ENCODE measurements at regions not wholly inside any gene's neighbourhood (a gene's known extent, or its start where the extent isn't known, plus 50 kb on each side); places are given as distances from the start of the nearest gene placed in this dataset.

DNA sequence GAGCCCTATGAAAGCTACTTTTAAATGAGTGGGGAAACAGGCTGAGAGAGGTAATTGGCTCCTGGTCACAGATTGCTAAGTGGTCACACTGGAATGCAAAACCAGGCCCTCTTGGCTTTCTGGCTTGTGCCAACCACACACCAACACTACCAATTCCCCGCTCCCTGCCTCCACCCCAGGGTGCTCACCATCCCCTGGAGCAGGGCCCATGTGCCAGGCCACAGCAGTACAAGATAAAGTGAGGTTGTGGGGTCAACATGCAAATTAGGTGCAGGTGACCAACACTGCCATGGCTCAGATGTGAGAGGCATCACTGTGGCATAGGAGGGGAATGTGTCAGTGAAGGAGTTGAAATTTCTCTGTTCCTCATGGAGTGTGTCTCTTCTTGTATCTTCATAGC, 312.5 kb downstream of the MYCN start:
- Histone ChIP-seq H2BK15ac (ENCODE audit: low read length) (no peak overlapping the region), H3K9me3 (ENCODE audit: insufficient read depth in 2 of 2, low read depth in 1 of 2, low read length in 1 of 2) (0 out of 4 replicates have a peak, but pooled peaks cover 0 to 6% of the 10 kb centered on the region in 2 experiments), H2AFZ (ENCODE audit: low read length) (no peak overlapping the region), H3K79me2 (ENCODE audit: control insufficient read depth in 1 of 2, insufficient read depth in 2 of 2, low read length in 2 of 2) (no peaks in the 10 kb centered on the region), H3K18ac (ENCODE audit: extremely low read depth, low read length) (no peak overlapping the region), H2BK120ac (replicated peaks; ENCODE audit: low read depth, low read length) (no peak overlapping the region), H3K14ac (ENCODE audit: insufficient read length) (no peak overlapping the region), H3K4ac (replicated peaks; ENCODE audit: insufficient read length, low read depth, low read length) (no peak overlapping the region), H2BK20ac (ENCODE audit: low read length) (no peak overlapping the region), H2BK5ac (ENCODE audit: low read depth, low read length) (no peak overlapping the region), H4K91ac (replicated peaks; ENCODE audit: insufficient read length, low read length) (no peak overlapping the region), H3K36me3 (ENCODE audit: control insufficient read depth in 2 of 4, insufficient read depth in 4 of 4, low read length in 3 of 4) (peaks cover 0 to 2% (median 0%) of the 10 kb centered on the region in 4 experiments; a peak in 1 of 8 replicates), H3K27ac (ENCODE audit: low read depth, low read length) (no peak overlapping the region), H4K20me1 (replicated peaks in 1 of 2; ENCODE audit: control insufficient read depth in 1 of 2, insufficient read depth in 2 of 2, low read length in 2 of 2) (no peaks in the 10 kb centered on the region), H3K4me2 (ENCODE audit: insufficient read depth in 1 of 2, low read depth in 2 of 2, low read length in 2 of 2) (no peak overlapping the region), H3K56ac (replicated peaks; ENCODE audit: insufficient read length, low read depth, low read length) (no peak overlapping the region), H3K23me2 (ENCODE audit: low read depth, low read length) (no peaks in the 10 kb centered on the region; the same call in 1 of the 2 replicates), H3K79me1 (ENCODE audit: low read depth, low read length) (no peaks in the 10 kb centered on the region), H3K23ac (ENCODE audit: insufficient read length) (no peak overlapping the region), H3K4me3 (ENCODE audit: extremely low read depth in 1 of 4, insufficient read depth in 2 of 4, low read depth in 3 of 4, low read length in 4 of 4) (no peak overlapping the region), H2AK5ac (ENCODE audit: low read depth, low read length) (no peak overlapping the region), H3K27me3 (replicated peaks in 1 of 4; ENCODE audit: control insufficient read depth in 3 of 4, extremely low read depth in 1 of 4, insufficient read depth in 3 of 4, low read length in 3 of 4) (no peaks in the 10 kb centered on the region), H3K9ac (replicated peaks in 1 of 4; ENCODE audit: extremely low read depth in 1 of 4, low read depth in 3 of 4, low read length in 3 of 4) (no peak overlapping the region), H4K5ac (ENCODE audit: insufficient read length, low read depth, low read length) (no peak overlapping the region), H2BK12ac (ENCODE audit: low read depth, low read length) (no peak overlapping the region), H3K4me1 (replicated peaks in 1 of 4; ENCODE audit: control insufficient read depth in 3 of 4, insufficient read depth in 4 of 4, low read length in 3 of 4) (peaks cover 0 to 11% (median 8%) of the 10 kb centered on the region in 4 experiments; a peak in 5 of 7 replicates), H4K8ac (ENCODE audit: extremely low read depth, insufficient read depth, low read length) (no peak overlapping the region)
- no peak for FAIRE-seq
- 100% methylated on average over 1 of the region's 1 CpG; no CpG with 5 or more reads in 1 of the 2 experiments for WGBS, 2 experiments (ENCODE audit: extremely low coverage in 1 of 2, insufficient coverage in 1 of 2, insufficient read length in 1 of 2, insufficient replicate concordance in 2 of 2, low coverage in 1 of 2, low lambda C conversion rate in 2 of 2, missing lambda C conversion rate in 1 of 2)
- CTCF ChIA-PET (ENCODE audit: partially characterized antibody) = no interaction called here
- TF ChIP-seq SIRT6 (IDR thresholded peaks at IDR 0.05; ENCODE audit: low read length) = no peak
- no peak for TF ChIP-seq RXRA (IDR thresholded peaks at IDR 0.05; ENCODE audit: insufficient read depth, low read depth, low read length)
- TF ChIP-seq KDM4A (IDR thresholded peaks at IDR 0.05; ENCODE audit: low read depth, low read length, severe bottlenecking) = no peak
- no peak for TF ChIP-seq TAF1 (IDR thresholded peaks at IDR 0.05; ENCODE audit: low read depth, low read length)
- TF ChIP-seq SP1 (IDR thresholded peaks at IDR 0.05; ENCODE audit: low read depth, low read length) = no peak
- TF ChIP-seq POLR2AphosphoS5 (IDR thresholded peaks at IDR 0.05; ENCODE audit: low read depth, low read length) = no peak
- POLR2A ChIA-PET (ENCODE audit: partially characterized antibody) = no interaction called here
- no peak for DNase-seq (ENCODE audit: low read depth in 1 of 2, low spot score in 2 of 2)

Measured in H1 (cell line).